ENCODE measurements at regions not wholly inside any gene's neighbourhood (a gene's known extent, or its start where the extent isn't known, plus 50 kb on each side); places are given as distances from the start of the nearest gene placed in this dataset.

GRCh38 chr4:102449751-102450352 lies 51.3 kb upstream of the NFKB1 start (continued):
- TF ChIP-seq ZNF143 (CRISPR knock-in tag; IDR thresholded peaks at IDR 0.05) = no peak
- no peak for TF ChIP-seq ZFP82 (CRISPR knock-in tag; IDR thresholded peaks at IDR 0.05; ENCODE audit: borderline replicate concordance)
- no peak for TF ChIP-seq SUZ12 (IDR thresholded peaks at IDR 0.05; ENCODE audit: low read depth, low read length)
- TF ChIP-seq ZNF775 (CRISPR knock-in tag; IDR thresholded peaks at IDR 0.05; ENCODE audit: borderline replicate concordance) = no peak
- TF ChIP-seq GTF3A (CRISPR knock-in tag; conservative IDR thresholded peaks at IDR 0.05) = no peak
- TF ChIP-seq ELF4 (CRISPR knock-in tag; IDR thresholded peaks at IDR 0.05; ENCODE audit: borderline replicate concordance) = no peak
- no peak for TF ChIP-seq CHD2 (IDR thresholded peaks at IDR 0.05; ENCODE audit: low read depth, low read length)
- no peak for TF ChIP-seq SMAD9 (CRISPR knock-in tag; IDR thresholded peaks at IDR 0.05)
- peak; percentile 90 for TF ChIP-seq SMC3 (IDR thresholded peaks at IDR 0.05; ENCODE audit: low read length)
- no peak for TF ChIP-seq FOXA3 (CRISPR knock-in tag; IDR thresholded peaks at IDR 0.05)
- TF ChIP-seq SNAPC2 (CRISPR knock-in tag; IDR thresholded peaks at IDR 0.05) = no peak
- no peak for TF ChIP-seq ZNF256 (CRISPR knock-in tag; conservative IDR thresholded peaks at IDR 0.05)
- no peak for TF ChIP-seq ARNT (IDR thresholded peaks at IDR 0.05)
- TF ChIP-seq NFE2L1 (CRISPR knock-in tag; IDR thresholded peaks at IDR 0.05; ENCODE audit: borderline replicate concordance) = no peak
- TF ChIP-seq ZNF331 (CRISPR knock-in tag; IDR thresholded peaks at IDR 0.05) = 0 out of 2 replicates have a peak, but pooled peaks have one; percentile 19
- no peak for TF ChIP-seq ATF7-NPFF (CRISPR knock-in tag; IDR thresholded peaks at IDR 0.05; ENCODE audit: low read depth)
- TF ChIP-seq PITX1 (CRISPR knock-in tag; IDR thresholded peaks at IDR 0.05) = no peak
- peak in 1 of 2 experiments; percentile 22; a peak in 1 of 4 replicates for TF ChIP-seq HMGXB4 (CRISPR knock-in tag; IDR thresholded peaks at IDR 0.05; ENCODE audit: borderline replicate concordance in 1 of 2, low read depth in 1 of 2)
- TF ChIP-seq ZBTB1 (CRISPR knock-in tag; IDR thresholded peaks at IDR 0.05; ENCODE audit: borderline replicate concordance) = no peak
- TF ChIP-seq TP53 (CRISPR knock-in tag; conservative IDR thresholded peaks at IDR 0.05) = no peak
- peak; percentile 48; the same call in 1 of the 2 replicates for TF ChIP-seq IRF2 (CRISPR knock-in tag; IDR thresholded peaks at IDR 0.05)
- no peak for TF ChIP-seq ISL2 (CRISPR knock-in tag; IDR thresholded peaks at IDR 0.05)
- no peak for TF ChIP-seq ZNF30 (CRISPR knock-in tag; IDR thresholded peaks at IDR 0.05)
- no peak for TF ChIP-seq CCAR2 (optimal IDR thresholded peaks at IDR 0.05; ENCODE audit: low read depth, low read length)
- TF ChIP-seq LBX2 (CRISPR knock-in tag; IDR thresholded peaks at IDR 0.05; ENCODE audit: borderline replicate concordance) = no peak
- TF ChIP-seq SRSF1 (optimal IDR thresholded peaks at IDR 0.05; ENCODE audit: low read depth, low read length) = no peak
- TF ChIP-seq ATF4 (CRISPR knock-in tag; IDR thresholded peaks at IDR 0.05) = no peak
- no peak for TF ChIP-seq RCOR2 (CRISPR knock-in tag; IDR thresholded peaks at IDR 0.05)
- TF ChIP-seq ZFP62 (CRISPR knock-in tag; IDR thresholded peaks at IDR 0.05) = no peak
- no peak for TF ChIP-seq ZSCAN20 (CRISPR knock-in tag; IDR thresholded peaks at IDR 0.05; ENCODE audit: borderline replicate concordance)
- TF ChIP-seq RBM39 (IDR thresholded peaks at IDR 0.05; ENCODE audit: low read depth, low read length, poor library complexity, severe bottlenecking) = no peak
- TF ChIP-seq ZKSCAN1 (IDR thresholded peaks at IDR 0.05; ENCODE audit: low read length) = no peak

Measured in HepG2 (cell line).